ENCODE measurements at regions not wholly inside any gene's neighbourhood (a gene's known extent, or its start where the extent isn't known, plus 50 kb on each side); places are given as distances from the start of the nearest gene placed in this dataset.
"Not testable (repeated sequence)": the region's sequence is repeated elsewhere in the genome, so short reads cannot be mapped to it uniquely, and the experiment has no call there.

- DNase-seq: not testable (repeated sequence)
Measured at GRCh38 chr14:98223710-98224109, 1048.3 kb downstream of the BCL11B start.

- DNase-seq: no peak
Measured at GRCh38 chr14:98226411-98226810, 1045.6 kb downstream of the BCL11B start.

GRCh38 chr14:98227000-98227726 lies 1044.8 kb downstream of the BCL11B start:
- no peak for DNase-seq

- DNase-seq: no peak
Measured at GRCh38 chr14:98227727-98228111, 1044.3 kb downstream of the BCL11B start.

GRCh38 chr14:98229656-98230366 lies 1042.2 kb downstream of the BCL11B start:
- DNase-seq: no peak

GRCh38 chr14:98230411-98230810 lies 1041.6 kb downstream of the BCL11B start:
- DNase-seq: no peak

- DNase-seq: no peak
Measured at GRCh38 chr14:98231210-98231609, 1040.8 kb downstream of the BCL11B start.

GRCh38 chr14:98233656-98234055 lies 1038.3 kb downstream of the BCL11B start:
- DNase-seq: no peak

- no peak for DNase-seq
Measured at GRCh38 chr14:98234208-98234607, 1037.8 kb downstream of the BCL11B start.

- DNase-seq: no peak
Measured at GRCh38 chr14:98236314-98236713, 1035.7 kb downstream of the BCL11B start.

- DNase-seq: no peak
Measured at GRCh38 chr14:98237939-98238338, 1034.1 kb downstream of the BCL11B start.

GRCh38 chr14:98240376-98240775 lies 1031.6 kb downstream of the BCL11B start:
- no peak for DNase-seq

- no peak for DNase-seq
Measured at GRCh38 chr14:98242903-98243302, 1029.1 kb downstream of the BCL11B start.

GRCh38 chr14:98243332-98243731 lies 1028.7 kb downstream of the BCL11B start:
- no peak for DNase-seq

GRCh38 chr14:98244162-98244948 lies 1027.6 kb downstream of the BCL11B start:
- DNase-seq: no peak

- DNase-seq: no peak
Measured at GRCh38 chr14:98244966-98245569, 1026.9 kb downstream of the BCL11B start.

- DNase-seq: no peak
Measured at GRCh38 chr14:98249057-98249456, 1022.9 kb downstream of the BCL11B start.

GRCh38 chr14:98249476-98249875 lies 1022.5 kb downstream of the BCL11B start:
- no peak for DNase-seq

- no peak for DNase-seq
Measured at GRCh38 chr14:98252820-98253219, 1019.2 kb downstream of the BCL11B start.

GRCh38 chr14:98259881-98260280 lies 1012.1 kb downstream of the BCL11B start:
- no peak for DNase-seq

- no peak for DNase-seq
Measured at GRCh38 chr14:98262566-98262965, 1009.4 kb downstream of the BCL11B start.

- DNase-seq: no peak
Measured at GRCh38 chr14:98269533-98269932, 1002.5 kb downstream of the BCL11B start.

GRCh38 chr14:98270201-98270600 lies 1001.8 kb downstream of the BCL11B start:
- DNase-seq: no peak
